Natural killer cell (primary cell): ENCODE measurements at regions not wholly inside any gene's neighbourhood (a gene's known extent, or its start where the extent isn't known, plus 50 kb on each side); places are given as distances from the start of the nearest gene placed in this dataset.
"Not testable (repeated sequence)": the region's sequence is repeated elsewhere in the genome, so short reads cannot be mapped to it uniquely, and the experiment has no call there.

Experiments used
- ATAC-seq, 3 donors: fragments of 150-1000 bp in 2 of 3; fragments of 200-7000 bp in 1 of 3; cut with Tn5 transposase; 1 replicate in 1 of 3; 2 replicates in 2 of 3; pipeline ENCODE4 v1.10.0; 2021; ENCODE audit warnings: mild to moderate bottlenecking in 2 of 3, moderate library complexity in 2 of 3
- DNase-seq, 2 donors: peaks; one replicate each; pipeline versions ENCODE4 v3.0.0 to v3.0.0-alpha.2; 2013 to 2021; ENCODE audit warnings: mixed read lengths in 1 of 2
- H3K27ac ChIP-seq: one replicate; pipeline ENCODE4 v1.5.1; 2013; ENCODE audit warnings: mild to moderate bottlenecking, low read length
- H3K27me3 ChIP-seq: one replicate; pipeline ENCODE4 v1.6.1; 2013; ENCODE audit warnings: low read length; ENCODE audit not compliant: control insufficient read depth, insufficient read depth
- H3K36me3 ChIP-seq: one replicate; pipeline ENCODE4 v1.6.1; 2013; ENCODE audit warnings: low read length; ENCODE audit not compliant: control insufficient read depth, insufficient read depth
- H3K4me1 ChIP-seq: one replicate; pipeline ENCODE4 v1.6.1; 2013; ENCODE audit warnings: low read length; ENCODE audit not compliant: control insufficient read depth, insufficient read depth
- H3K4me3 ChIP-seq: one replicate; pipeline ENCODE4 v1.5.1; 2013; ENCODE audit warnings: low read length
- H3K9me3 ChIP-seq: one replicate; pipeline ENCODE4 v1.6.1; 2013; ENCODE audit warnings: low read length; ENCODE audit not compliant: control insufficient read depth, insufficient read depth
- H3K27ac Mint-ChIP-seq, 2 donors: one replicate each; pipeline ENCODE4 v1.8.0; 2022; ENCODE audit warnings: mild to moderate bottlenecking in 2 of 2, mixed read lengths in 2 of 2, moderate library complexity in 1 of 2
- H3K27me3 Mint-ChIP-seq, 2 donors: one replicate each; pipeline ENCODE4 v1.8.0; 2022; ENCODE audit warnings: low read depth in 2 of 2, mixed read lengths in 2 of 2
- H3K36me3 Mint-ChIP-seq: one replicate; pipeline ENCODE4 v1.8.0; 2022; ENCODE audit warnings: mixed read lengths
- H3K4me1 Mint-ChIP-seq, 2 donors: one replicate each; pipeline ENCODE4 v1.8.0; 2022; ENCODE audit warnings: mixed read lengths in 2 of 2
- H3K4me3 Mint-ChIP-seq: one replicate; pipeline ENCODE4 v1.8.0; 2022; ENCODE audit warnings: mild to moderate bottlenecking, moderate library complexity, mixed read lengths
- H3K9me3 Mint-ChIP-seq, 2 donors: one replicate each; pipeline ENCODE4 v1.8.0; 2022; ENCODE audit warnings: mixed read lengths in 2 of 2
- CTCF ChIP-seq: fragments of 200-600 bp; IDR thresholded peaks from one replicate; pipeline ENCODE4 v1.8.0; 2022; ENCODE audit warnings: antibody characterized with exemption
- WGBS: methylation state at CpG from one replicate; pipeline ENCODE4 v1.1.7; 2013; ENCODE audit warnings: missing lambda C conversion rate; ENCODE audit not compliant: insufficient coverage; 5-methylcytosine and 5-hydroxymethylcytosine counted together
- intact Hi-C: fragments of 100-400 bp; cut with micrococcal nuclease; formaldehyde crosslinking; loops from one replicate; pipeline ENCODE4 v1.14.2; 2022

- intact Hi-C loops, result no loop called here
- H3K4me1 Mint-ChIP-seq, result no peaks in the 10 kb centered on the region
- peaks cover 2 to 8% of the 10 kb centered on the region in 2 donors for H3K9me3 Mint-ChIP-seq
- no peak overlapping the region for H3K4me3 Mint-ChIP-seq
- H3K27ac Mint-ChIP-seq, result no peak overlapping the region
- 46% methylated on average over 4 of the region's 4 CpGs for WGBS
- no peaks in the 10 kb centered on the region for H3K27me3 Mint-ChIP-seq
- Histone ChIP-seq H3K36me3 (no peaks in the 10 kb centered on the region), H3K4me1 (no peaks in the 10 kb centered on the region), H3K27me3 (no peaks in the 10 kb centered on the region), H3K4me3 (no peak overlapping the region), H3K27ac (no peak overlapping the region), H3K9me3 (no peaks in the 10 kb centered on the region)
- no peak for DNase-seq
- no peak for TF ChIP-seq CTCF
- no peaks in the 10 kb centered on the region for H3K36me3 Mint-ChIP-seq
- no peak for ATAC-seq
Measured at GRCh38 chr1:81505831-81506230, 294.9 kb upstream of the ADGRL2 start.

- H3K27ac Mint-ChIP-seq, H3K9me3 Mint-ChIP-seq, ATAC-seq, H3K27ac ChIP-seq, H3K36me3 Mint-ChIP-seq, H3K4me1 ChIP-seq, H3K4me3 Mint-ChIP-seq, H3K4me3 ChIP-seq, intact Hi-C loops, H3K27me3 ChIP-seq, H3K27me3 Mint-ChIP-seq, H3K36me3 ChIP-seq, H3K9me3 ChIP-seq, DNase-seq, H3K4me1 Mint-ChIP-seq: not testable (repeated sequence)
- 98% methylated on average over 10 of the region's 16 CpGs for WGBS
Measured at GRCh38 chr1:81504820-81505219, 295.9 kb upstream of the ADGRL2 start.

GRCh38 chr1:81502705-81503104, 298.0 kb upstream of the ADGRL2 start:
- H3K36me3 Mint-ChIP-seq, intact Hi-C loops, H3K27ac ChIP-seq, H3K27ac Mint-ChIP-seq, ATAC-seq, H3K27me3 Mint-ChIP-seq, DNase-seq, H3K27me3 ChIP-seq, H3K9me3 Mint-ChIP-seq, H3K36me3 ChIP-seq, H3K9me3 ChIP-seq, H3K4me1 ChIP-seq, H3K4me1 Mint-ChIP-seq, H3K4me3 Mint-ChIP-seq, H3K4me3 ChIP-seq: not testable (repeated sequence)
- 96% methylated on average over 16 of the region's 18 CpGs for WGBS

- H3K27ac Mint-ChIP-seq, H3K36me3 Mint-ChIP-seq, H3K27me3 Mint-ChIP-seq, H3K4me1 ChIP-seq, H3K4me3 ChIP-seq, H3K4me3 Mint-ChIP-seq, H3K27me3 ChIP-seq, H3K9me3 Mint-ChIP-seq, intact Hi-C loops, DNase-seq, H3K36me3 ChIP-seq, H3K27ac ChIP-seq, H3K4me1 Mint-ChIP-seq, H3K9me3 ChIP-seq, ATAC-seq: not testable (repeated sequence)
- WGBS, result 95% methylated on average over 15 of the region's 15 CpGs
Measured at GRCh38 chr1:81501485-81501884, 299.2 kb upstream of the ADGRL2 start.

GRCh38 chr1:81499487-81499886, 301.2 kb upstream of the ADGRL2 start:
- intact Hi-C loops, result no loop called here
- H3K27ac ChIP-seq, result no peak overlapping the region
- no peaks in the 10 kb centered on the region for H3K36me3 ChIP-seq
- ATAC-seq (no peak), DNase-seq (no peak)
- TF ChIP-seq CTCF, result no peak
- H3K4me1 Mint-ChIP-seq, result no peaks in the 10 kb centered on the region
- H3K9me3 Mint-ChIP-seq, result peaks cover 0 to 2% of the 10 kb centered on the region in 2 donors
- H3K4me1 ChIP-seq, result no peaks in the 10 kb centered on the region
- no peaks in the 10 kb centered on the region for H3K9me3 ChIP-seq
- 29% methylated on average over 1 of the region's 2 CpGs for WGBS
- H3K4me3 ChIP-seq, result no peak overlapping the region
- no peak overlapping the region for H3K27ac Mint-ChIP-seq
- no peaks in the 10 kb centered on the region for H3K27me3 ChIP-seq
- H3K4me3 Mint-ChIP-seq, result no peak overlapping the region
- H3K27me3 Mint-ChIP-seq, result no peaks in the 10 kb centered on the region
- H3K36me3 Mint-ChIP-seq, result no peaks in the 10 kb centered on the region
